ENCODE measurements at regions not wholly inside any gene's neighbourhood (a gene's known extent, or its start where the extent isn't known, plus 50 kb on each side); places are given as distances from the start of the nearest gene placed in this dataset.

GRCh38 chr20:6611911-6612605 is 155.4 kb upstream of the BMP2 start:
- TF ChIP-seq CTCF (IDR thresholded peaks at IDR 0.05 in 8 of 11, conservative IDR thresholded peaks at IDR 0.05 in 3 of 11) (no peak), POLR2AphosphoS5 (IDR thresholded peaks at IDR 0.05) (no peak), POLR2A (IDR thresholded peaks at IDR 0.05) (no peak)

Data from spleen (tissue), 7 donors.